T-helper 2 cell treated with Interferon-gamma antibody and Interleukin-4, amounts not matched to agents 100 ng/mL and 5 ng/mL, for 36 hours (primary cell): ENCODE measurements at regions not wholly inside any gene's neighbourhood (a gene's known extent, or its start where the extent isn't known, plus 50 kb on each side); places are given as distances from the start of the nearest gene placed in this dataset.

Experiments
- intact Hi-C: fragments of 100-400 bp; cut with micrococcal nuclease; formaldehyde crosslinking; loops from one replicate; pipeline ENCODE4 v1.15.1; 2023

DNA sequence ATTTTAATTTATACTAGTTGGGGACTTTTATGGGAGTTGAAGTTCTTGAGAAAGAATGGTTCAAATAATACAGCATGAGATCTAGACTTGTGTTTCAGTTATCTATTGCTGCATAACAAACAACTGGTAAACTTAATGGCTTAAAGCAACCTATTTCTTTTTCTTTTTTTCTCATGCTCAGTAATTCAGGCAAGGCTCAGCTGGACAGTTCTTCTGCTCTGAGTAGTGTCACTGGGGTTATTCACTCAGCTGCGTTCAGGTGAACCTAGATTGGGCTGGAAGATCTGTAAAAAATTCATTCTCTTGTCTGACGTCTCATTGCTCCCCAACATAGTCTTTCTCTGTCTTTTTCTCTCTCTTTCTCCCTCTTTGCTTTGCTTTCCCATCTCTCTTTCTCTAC is 291.7 kb downstream of the GBA3 start:
- intact Hi-C loops, result no loop called here

DNA sequence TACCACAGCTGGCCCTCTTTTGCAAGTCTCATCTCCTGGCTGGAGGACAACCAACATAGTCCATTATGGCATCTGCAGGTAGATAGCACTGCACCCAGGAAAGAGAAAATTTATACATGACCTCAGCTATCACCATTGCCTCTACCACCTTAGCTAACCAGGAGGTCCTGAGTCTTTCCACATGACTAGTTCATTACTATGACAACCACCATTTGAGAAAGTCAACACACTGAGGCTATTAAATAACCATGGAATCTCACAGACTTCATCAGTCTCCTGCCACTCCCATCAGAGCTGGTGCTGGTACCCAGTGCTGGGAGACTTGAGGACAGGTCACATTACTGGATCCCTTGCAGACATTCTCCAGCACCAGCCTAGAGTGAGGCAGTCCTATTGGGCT is 285.9 kb downstream of the GBA3 start:
- intact Hi-C loops, result no loop called here

DNA sequence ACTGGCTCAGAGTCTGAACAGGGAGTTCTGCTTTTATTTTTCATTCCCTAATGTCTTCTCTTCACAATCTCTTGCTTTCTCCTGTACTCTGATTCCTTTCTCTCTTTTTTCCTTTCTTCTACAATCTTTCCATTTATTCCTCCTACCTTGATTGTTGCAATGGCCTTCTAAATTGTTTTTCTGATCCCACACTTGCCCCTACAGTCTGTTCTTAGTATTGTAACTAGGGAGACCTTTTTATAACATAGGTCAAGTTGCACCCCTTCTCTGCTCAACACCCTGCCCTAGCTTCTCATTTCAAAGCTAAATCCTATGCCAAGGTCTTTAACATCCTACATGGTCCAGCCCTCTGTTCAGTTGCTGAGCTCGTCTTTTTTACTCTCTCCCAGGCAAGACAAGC is 277.9 kb downstream of the GBA3 start:
- intact Hi-C loops, result no loop called here

DNA sequence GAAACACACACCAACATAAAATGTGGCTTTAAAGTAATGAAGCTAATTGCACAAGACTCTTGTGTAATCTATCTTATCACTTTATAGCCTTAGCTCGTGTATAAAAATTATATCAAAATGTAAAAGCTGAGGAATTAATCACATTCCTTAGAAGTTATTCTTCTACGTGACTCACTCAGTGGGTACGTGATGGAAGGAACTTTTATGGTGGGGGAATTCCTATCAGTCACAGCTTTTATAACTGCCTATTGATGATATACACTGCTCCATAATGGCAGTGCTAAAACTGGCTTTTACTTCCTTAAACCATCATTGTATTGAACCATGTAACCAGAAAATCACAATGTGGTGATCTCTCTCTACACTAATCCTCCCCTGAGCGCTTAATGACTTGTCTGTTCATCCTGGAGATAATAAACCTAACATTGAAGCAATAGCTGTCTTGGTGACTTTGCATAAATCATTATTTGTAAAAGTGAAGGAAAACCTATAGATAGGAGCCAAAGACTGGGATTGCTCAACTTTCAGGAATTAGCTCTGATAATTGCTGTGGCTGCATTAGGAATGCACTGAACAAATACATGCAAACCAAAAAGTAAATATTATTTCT is 276.7 kb downstream of the GBA3 start:
- intact Hi-C loops, result no loop called here

DNA sequence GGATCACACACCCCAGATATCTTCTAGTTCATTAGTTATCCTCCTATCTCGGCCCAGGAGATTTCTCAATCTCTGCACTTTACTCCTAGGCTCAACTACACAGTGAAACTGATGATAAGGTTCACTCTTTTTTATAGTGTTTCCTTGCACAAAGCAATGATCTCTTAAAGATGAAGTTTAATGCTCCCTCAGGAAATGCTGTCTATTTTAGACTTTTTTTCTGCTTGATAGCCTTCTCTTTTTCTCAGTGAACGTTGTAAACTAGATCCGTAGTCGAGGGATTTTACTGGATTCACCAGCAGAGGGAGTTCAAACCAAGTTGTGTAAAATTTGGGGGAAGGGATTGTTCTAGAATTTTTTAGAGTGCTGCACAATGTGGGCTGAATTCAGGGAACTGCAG is 269.6 kb downstream of the GBA3 start:
- intact Hi-C loops, result no loop called here

DNA sequence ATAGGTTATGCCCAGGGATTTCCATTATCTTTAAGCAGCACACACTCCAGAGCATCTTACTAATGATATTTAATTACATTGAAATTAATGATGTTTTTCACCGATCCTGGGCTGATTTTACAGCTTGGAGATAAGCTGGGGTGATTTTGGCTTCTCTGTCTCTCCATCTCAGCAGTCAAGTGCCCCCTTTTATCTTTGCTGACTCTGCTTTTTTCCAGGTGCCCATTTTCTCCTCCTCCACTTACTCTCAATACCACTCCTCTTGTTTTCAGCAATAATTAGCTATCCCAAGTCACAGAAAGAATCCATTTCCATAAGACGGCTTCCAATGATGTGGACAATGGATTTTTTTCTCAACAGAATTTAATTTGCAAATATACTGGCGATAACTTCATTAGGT is 266.7 kb downstream of the GBA3 start:
- intact Hi-C loops, result no loop called here

DNA sequence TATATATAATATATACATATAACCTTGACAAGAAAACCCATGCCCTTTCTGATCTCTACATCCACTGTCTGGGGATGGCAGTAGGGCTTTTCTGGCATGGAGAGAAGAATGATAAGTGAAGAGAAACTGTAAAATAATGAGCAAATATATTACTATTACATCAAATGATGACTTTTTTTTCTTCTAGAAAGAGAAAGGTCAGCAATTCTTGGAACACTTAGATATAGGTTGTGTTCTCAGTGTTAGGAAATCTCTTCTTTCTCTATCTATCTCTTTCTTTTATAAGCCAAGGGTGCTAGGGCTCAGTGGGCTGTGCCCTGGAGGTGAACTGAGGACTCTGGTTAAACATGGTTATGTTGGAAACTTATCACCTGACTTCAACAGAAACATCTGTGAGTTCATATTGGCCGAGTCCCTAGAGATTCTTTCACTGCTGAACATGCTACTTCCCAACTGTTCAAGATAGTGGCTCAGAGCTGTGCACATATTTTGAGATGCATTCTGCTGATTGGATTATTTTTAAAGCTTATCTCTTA is 265.1 kb downstream of the GBA3 start:
- intact Hi-C loops, result no loop called here

DNA sequence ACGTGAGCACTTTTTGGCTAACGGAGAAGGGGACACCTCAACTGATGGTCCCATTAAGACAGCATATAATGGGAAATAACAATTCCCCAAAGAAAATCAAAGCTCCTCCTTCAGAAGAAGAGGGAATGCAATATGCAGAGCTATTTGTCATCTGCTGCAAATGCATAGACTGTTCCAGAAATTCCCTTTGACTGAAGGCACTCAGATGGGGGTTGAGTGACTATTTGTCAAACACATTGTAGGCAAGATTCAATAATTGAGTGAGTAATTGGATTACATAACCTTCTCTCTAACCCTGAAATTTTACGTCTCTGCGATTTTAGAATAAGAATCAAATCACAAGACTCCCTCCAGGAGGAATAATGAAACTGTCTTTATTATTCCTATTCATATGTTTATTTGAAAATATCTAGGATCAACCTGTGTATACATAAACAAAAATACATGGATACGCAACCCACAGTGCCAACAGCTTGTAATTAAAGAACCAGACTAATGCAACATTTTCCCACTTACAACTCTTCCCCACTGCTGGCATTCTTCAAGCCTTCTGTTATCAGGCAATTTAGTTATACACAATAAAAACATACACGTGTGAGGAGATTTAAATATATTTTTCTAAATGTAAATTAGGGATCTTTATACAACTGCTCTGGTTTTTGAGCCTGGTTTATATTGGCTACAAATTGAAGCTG is 256.6 kb downstream of the GBA3 start:
- intact Hi-C loops, result no loop called here

DNA sequence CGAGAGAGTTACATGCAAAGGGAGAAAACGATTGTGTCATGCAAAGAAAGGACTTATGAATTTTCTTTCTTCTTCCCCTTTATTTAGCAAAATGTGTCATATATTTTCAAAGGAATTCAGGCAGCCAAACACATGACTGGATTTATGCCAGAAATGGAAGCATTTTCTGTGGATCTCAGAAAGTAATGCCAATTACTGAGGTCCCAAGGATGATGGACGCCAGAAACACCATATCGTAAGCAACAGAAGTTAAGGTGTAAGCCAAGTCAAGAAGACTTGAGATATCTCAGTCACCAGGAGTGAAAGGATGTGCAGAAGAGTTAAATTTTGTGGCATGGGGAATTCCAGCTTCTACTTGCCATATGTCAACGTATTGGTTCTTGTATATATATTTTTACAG is 255.1 kb downstream of the GBA3 start:
- intact Hi-C loops, result no loop called here

DNA sequence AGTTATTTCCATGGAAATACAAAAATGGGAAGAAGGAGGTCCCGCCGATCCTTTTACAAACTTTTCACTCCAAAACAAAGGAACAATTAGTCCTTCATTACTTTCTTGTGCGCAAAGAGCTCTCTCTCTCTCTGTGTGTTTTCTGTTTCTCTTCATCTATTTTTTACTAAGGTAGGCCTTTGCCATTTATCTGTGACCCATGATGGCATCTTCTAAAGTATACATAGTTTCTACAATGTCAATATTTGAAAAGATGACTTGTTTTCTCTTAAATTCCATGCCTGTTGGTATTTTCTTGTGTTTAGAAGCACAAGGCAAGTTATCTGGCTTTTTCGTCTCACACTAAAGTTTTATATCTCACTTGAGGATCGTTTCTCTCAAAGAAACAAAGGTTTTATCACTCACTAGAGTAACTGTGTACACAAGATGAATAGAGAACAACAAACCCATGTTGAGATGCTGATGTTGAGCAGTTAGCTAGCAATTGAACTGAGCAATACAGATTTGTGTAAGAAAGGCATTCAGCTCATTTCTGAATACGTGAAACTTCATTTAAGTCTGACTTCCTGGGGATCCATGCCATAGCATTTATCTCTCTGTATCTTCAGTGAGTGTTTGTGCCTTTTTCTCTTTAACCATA is 250.3 kb downstream of the GBA3 start:
- intact Hi-C loops, result no loop called here

DNA sequence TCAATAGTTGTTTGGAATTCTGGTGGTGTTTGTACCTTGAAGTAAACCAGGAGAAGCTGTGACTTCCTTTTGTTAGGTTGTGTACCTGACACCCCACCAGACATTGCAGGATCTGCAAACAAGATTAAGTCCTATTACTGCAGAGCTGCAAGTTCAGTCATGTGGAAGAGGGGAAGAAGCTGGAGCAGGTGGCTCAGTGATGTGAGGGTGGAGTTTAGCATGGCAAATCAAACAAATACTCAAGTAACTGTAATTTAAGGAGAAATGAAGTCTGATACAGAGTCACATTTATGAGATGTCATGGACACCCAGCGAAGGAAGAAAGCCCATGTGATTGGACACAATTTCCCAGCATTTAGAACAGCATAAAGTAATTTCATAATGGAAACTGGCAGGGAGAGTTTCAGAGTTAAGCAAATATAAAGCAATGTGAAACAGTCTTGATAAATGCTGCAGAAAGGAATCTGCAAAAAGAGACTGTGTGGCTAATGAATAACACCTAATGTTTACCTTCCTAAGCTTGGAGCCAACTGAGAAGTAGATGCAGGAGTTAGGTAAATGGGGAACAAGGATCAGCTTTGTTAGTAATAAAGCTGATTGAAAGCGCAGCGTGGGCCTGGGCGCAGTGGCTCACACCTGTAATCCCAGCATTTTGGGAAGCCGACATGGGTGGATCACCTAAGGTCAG is 249.1 kb downstream of the GBA3 start:
- intact Hi-C loops, result no loop called here

DNA sequence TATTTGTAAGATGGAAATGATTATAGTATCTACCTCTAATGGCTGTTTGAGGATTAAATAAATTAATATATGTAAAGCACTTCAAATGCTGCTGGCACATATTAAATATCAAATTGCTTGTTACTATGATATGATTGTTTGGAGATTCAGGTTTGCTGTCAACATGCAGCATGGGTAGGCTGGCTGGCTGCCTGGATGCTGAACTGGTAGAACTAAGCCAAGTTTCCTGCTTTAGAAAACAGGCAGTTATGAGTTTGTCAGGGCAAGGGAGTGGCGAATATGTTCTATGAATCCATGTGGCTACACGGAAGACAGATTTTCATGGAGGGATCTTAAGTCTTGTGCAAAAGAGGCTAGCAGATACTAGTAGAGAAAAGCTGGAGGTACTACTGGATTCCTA is 239.6 kb downstream of the GBA3 start:
- intact Hi-C loops, result no loop called here

DNA sequence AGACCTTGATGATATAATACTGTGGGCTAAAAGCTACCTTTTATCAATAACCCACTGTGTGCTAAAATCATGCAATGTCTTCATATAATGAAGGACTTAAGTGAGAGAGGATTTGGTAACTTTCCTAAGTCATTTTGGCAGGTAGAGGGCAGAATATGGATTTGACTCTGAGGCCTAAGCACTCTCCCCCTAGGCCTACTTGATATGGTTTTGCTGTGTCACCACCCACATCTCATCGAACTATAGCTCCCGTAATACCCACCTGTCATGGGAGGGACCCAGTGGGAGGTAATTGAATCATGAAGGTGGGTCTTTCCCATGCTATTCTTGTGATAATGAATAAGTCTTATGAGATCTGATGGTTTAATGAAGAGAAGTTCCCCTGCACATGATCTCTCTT is 229.7 kb downstream of the GBA3 start:
- intact Hi-C loops, result no loop called here

DNA sequence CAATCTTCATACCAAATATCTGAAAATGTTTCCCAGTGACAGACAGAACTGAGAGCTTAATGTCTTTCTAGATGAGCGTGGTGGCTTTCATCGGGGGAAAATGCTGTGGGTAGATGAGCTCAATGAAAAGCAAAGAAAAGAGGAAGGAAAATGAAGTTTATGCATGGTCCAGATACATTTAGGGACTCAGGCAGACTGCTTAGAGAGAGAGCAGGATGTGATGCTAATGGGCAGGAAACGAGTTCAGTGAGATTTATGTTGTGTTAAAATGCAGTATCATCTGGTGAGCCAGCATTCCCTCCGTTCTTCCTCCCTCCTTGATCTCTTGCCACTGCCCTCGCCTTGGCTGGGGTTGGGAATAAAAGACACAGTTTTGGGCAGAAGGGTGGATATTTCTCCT is 229.2 kb downstream of the GBA3 start:
- intact Hi-C loops, result no loop called here

DNA sequence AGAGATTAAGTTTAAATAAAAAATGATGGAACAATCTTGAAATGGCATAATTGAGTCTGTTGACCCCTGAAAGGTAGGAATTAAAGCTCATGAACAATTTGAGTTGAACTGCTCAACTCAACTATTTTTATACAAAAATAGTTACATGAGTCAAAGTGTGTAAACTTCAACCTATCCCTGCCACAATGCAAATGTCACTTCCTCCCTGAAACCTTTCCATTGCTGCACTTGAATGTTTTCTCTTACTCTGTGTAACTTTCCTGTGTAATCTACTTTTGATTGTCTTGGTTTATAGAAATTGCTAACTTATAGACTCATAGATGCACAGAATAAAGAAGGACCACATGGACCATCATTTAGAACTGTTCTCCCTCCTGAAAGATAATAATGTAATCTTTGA is 218.5 kb downstream of the GBA3 start:
- intact Hi-C loops, result no loop called here

DNA sequence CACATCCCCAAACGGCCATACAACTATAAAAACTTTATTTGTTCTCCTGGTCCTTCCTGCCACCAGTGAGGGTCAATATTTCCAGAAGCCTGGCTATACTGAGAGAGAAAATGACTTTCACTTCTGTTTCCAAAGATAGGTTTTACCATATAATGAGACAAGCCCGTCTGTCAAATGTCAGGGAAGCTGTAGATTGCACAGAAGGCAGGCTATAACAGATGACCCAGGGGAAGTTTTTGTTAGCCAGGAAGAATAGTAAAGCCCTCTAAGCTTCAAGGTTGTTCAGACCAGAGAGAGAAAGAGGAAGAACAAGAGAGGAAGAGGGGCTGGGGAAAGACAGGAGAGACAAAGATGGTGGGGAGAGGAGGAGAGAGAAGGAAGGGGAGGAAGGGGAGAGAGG is 217.5 kb downstream of the GBA3 start:
- intact Hi-C loops, result no loop called here

DNA sequence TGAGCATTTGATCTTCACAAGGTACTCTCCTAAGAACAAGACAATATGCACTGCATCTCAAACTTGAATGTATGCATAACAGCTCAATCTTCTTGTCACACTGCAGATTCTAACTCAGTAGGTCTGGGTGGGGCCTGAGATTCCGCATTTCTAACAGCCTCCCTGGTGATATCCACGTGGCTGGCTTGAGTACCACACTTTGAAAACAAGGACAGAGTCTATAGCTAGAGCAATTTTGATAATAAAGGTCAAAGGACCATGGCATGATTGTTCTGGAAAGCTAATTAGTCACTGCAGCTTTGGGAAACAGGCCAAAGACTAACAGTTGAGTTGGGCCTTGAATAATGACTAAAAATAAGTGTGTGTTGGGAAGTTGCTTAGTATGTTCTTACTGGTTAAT is 213.3 kb downstream of the GBA3 start:
- intact Hi-C loops, result no loop called here

DNA sequence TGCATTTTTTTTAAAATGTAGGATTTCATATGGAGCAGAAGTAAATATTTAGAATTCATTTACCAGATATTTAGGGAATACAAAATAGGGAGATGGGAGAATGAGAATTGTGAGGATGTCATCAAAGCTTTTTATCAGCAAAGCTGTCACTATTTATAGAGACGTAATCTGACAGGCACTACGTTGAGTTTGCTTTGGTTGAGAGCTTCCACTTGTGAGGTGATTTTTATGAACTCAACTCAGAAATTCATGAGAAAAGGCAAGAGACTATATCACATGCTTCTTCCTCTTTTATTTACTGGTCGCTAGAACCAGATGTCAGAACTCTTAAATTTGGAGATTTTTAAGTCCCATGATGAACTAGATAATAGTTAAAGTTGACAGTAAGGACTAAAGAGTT is 211.2 kb downstream of the GBA3 start:
- intact Hi-C loops, result no loop called here

DNA sequence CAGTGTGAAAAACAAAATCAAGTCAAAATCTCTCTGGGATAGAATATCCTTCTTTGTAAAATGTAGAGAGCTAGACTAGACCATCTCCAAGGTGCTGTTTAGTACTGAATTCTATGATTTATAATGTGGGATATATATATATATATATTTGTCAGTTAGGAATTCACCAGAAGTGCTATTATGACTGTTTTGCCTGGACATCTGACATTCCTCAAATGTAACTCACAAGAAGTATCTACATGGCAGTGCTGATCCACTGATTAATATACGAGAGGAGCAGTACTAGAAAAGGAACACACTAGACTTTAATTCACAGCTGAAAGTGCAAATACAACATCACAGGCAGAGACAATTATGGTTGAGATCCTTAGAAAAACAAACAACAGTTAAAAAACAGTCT is 208.9 kb downstream of the GBA3 start:
- intact Hi-C loops, result no loop called here

DNA sequence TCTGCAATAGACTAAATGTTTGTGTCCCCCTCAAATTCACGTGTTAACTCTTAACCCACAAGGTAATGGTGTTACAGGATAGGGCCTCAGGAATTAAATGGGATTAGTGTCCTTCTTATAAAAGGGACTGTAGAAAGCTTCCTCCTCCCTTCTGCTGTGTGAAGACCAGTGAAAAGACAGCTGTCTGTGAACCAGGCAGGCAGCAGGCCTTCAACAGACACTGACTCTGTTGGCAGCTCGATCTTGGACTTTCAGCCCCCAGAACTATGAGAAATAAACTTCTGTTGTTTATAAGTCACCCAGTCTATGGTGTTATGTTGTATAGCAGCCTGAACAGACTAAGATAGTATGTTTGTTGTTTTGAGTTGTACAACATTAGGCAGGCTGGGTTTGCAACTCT is 208.1 kb downstream of the GBA3 start:
- intact Hi-C loops, result no loop called here

DNA sequence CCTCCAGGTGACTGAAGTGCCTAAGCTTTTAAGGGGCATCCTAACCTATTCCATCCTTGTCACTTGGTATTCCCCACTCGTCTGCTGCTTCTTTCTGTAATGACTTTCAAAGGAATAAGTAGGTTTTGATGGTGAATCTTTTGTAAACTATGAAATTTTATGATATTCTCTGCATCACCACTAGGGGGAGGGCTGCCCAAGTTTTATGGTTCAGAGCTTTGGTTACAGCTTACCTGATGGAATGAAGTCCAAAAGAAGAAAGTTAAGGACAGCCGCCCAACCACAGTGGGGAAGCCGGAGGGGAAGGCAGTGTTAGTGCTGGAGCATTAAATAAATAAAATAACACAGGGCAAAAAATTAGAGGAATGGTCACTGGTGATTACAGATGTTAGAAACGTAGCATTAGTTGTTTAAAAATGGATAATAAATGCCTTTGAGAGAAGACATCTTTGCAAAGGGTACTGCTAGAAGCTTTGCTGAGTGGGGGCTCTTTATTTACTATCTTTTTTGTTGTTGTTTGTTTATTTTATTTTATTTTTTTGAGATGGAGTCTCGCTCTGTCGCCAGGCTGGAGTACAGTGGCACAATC is 204.9 kb downstream of the GBA3 start:
- intact Hi-C loops, result no loop called here

DNA sequence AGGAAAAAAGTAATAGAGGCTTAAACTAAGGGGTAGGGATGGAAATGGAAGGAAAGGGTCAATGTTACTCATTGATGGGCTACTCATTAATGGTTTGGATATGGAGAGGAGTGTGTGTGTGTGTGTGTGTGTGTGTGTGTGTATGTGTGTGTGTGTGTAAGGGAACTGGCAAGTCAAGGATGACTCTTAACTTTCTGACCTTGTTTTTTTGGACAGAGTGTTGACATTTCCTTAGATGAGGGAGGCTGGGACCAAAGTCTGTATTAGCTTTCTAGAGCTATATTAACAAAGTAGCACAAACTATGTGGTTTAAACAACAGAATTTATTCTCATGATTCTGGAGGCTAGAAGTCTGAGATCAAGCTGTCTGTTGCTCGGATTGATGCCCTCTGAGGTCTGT is 202.7 kb downstream of the GBA3 start:
- intact Hi-C loops, result no loop called here
